Right renal cortex interstitium (tissue), 3 donors: ENCODE measurements at regions not wholly inside any gene's neighbourhood (a gene's known extent, or its start where the extent isn't known, plus 50 kb on each side); places are given as distances from the start of the nearest gene placed in this dataset.

Experiments used
- DNase-seq, 3 donors: peaks; one replicate each; pipeline ENCODE4 v3.0.0-alpha.2; 2013; ENCODE audit warnings: low read depth in 3 of 3, low spot score in 2 of 3

GRCh38 chr5:2946315-2946714 is 194.8 kb upstream of the IRX2 start:
- DNase-seq: no peak

- DNase-seq: no peak
These were observed 184.9 kb upstream of the IRX2 start for GRCh38 chr5:2936413-2936812.

DNA sequence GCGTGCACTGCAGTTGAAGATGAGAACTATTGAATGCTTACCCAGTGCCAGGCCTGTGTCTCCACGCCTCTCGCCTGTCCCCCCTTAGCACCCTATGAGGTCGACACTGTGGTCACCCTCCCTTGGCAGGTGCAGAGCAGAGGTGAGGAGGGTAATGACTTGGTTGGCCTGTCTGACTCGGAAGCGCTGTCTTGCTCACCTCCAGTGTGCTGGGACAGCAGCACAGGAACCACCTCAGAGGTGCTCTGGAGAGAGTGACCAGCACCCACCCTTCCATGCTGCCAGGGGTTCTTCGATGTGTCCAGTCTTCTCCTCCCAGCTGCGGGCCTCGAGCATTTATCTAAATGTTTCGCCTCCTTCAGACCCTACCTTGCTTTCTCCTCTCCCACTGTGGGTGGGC is 178.3 kb upstream of the IRX2 start:
- DNase-seq: no peak

GRCh38 chr5:2921651-2922050 is 170.2 kb upstream of the IRX2 start:
- no peak for DNase-seq

DNA sequence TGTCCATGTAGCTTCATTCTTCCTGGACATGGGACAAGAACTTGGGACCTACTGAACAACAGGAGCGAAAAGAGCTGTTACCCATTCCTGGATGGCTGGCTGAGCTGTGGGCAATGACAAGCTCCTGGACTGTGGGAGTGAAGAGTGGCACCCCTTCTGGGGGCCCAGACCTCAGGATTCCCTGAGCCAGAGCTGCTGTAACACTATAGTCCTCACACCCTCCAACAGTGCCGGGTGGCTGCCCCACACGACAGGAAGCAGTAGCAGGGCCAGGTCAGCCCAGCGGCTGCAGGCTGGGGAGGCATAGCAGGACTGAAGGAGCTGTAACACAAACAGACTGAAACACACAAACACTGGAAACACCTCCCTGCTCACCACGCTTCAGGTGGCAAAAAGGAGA is 169.7 kb upstream of the IRX2 start:
- no peak for DNase-seq

GRCh38 chr5:2920312-2920711 is 168.8 kb upstream of the IRX2 start:
- DNase-seq: no peak

DNA sequence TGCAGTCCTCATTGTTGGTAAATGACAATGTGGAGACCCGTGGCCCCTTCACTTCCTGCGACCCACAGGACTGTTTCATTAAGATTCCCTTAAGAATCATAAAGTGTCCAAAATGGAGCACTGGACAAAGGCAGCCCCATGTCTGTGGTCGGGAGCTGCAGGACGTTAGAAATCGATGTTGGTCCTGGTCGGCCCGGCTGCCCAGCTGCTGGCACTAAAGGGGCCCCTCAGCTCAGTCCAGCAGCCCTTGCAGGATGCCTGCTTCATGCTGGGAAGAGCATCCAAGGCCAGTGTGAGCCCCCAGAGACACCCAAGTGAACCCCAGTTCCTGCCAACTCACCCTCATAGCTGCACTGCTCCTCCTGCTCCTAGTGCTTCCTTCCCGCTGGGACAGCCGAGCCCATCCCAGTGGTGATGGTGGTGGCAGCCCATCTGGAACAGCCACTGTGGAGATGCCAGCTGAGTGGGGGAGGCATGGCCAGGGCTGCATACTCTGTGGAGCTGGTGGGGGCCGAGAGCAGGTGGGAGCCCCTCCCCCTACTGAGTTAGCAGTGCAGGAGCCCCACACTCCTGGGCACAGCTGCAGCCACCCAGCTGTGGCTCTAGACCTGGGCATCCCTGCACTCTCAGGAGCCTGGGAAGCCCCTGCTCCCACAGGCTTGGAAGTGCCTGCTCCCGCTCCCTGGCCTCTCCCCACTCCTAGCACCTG is 168.0 kb upstream of the IRX2 start:
- DNase-seq: no peak

DNA sequence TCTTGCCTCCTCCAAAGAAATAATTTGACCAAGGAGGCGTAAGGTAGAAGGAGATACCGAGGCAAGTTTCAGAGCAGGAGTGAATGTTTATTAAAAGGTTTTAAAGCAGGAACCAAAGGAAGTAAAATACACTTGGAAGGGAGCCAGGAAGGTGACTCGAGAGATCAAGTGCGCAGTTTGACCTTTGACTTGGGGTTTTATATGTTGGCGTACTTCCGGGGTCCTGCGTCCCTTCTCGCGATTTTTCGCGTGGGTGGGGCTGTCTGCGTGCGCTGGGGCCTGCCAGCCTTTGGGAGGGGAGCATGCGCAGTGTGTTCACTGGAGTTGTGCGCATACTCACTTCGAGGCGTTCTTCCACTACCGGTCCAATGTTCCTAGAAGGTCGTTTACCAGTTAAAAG is 166.0 kb upstream of the IRX2 start:
- DNase-seq: no peak

DNA sequence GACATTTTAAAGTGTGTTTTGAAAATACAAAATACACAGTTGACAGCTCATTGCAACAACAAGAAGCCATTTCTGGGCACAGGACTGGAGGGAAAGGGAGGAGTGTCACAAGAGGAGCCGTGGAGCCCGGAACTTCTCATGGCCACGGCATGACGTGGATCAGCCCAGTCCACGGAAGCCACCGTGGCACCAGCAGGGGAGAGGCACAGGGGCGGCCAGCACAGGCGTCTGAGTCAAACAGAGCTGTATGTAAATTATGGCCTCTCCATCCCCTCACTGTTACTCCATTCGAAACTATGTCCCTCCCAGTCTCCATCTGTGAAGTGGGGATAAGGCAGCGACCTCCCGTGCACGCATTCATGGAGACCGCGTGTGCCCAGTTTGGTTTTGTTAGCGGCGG is 165.6 kb upstream of the IRX2 start:
- no peak for DNase-seq

GRCh38 chr5:2916076-2916682 is 164.7 kb upstream of the IRX2 start:
- DNase-seq: no peak

GRCh38 chr5:2914981-2915484 is 163.6 kb upstream of the IRX2 start:
- no peak for DNase-seq

DNA sequence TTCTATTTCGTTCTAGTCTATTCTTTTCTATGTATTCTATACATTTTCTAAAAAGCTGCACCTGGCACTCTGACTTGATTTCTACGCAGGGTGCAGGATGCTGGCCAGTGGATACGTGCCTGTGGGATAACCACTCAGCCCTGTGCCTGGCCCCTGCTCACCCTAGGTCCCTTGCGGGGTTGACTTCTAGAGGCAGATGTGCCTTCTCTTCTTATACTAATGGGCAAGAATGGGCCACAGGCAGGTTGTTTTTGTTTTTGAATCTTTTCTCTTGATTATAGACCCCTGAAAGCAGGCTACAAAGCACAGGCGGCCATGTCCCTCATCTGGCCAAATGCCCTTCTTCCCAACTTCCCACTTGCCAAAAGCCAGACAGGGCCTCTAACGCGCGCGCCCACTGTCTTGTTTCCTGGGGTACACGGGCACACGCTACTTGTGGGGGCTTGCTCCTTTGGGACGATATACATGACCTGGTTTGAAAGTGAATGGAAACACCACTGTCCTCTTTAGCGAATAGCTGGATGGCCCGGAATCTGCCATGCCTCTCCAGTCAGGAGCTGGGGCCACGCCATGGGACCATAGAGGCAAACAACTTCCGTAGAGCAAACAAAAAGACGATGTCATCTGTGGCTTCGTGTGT is 162.7 kb upstream of the IRX2 start:
- DNase-seq: no peak

GRCh38 chr5:2913281-2913680 is 161.8 kb upstream of the IRX2 start:
- no peak for DNase-seq

GRCh38 chr5:2912741-2913140 is 161.3 kb upstream of the IRX2 start:
- no peak for DNase-seq

- DNase-seq: no peak
These were observed 159.1 kb upstream of the IRX2 start for GRCh38 chr5:2910401-2911175.

- DNase-seq: no peak
These were observed 157.6 kb upstream of the IRX2 start for GRCh38 chr5:2909035-2909434.

DNA sequence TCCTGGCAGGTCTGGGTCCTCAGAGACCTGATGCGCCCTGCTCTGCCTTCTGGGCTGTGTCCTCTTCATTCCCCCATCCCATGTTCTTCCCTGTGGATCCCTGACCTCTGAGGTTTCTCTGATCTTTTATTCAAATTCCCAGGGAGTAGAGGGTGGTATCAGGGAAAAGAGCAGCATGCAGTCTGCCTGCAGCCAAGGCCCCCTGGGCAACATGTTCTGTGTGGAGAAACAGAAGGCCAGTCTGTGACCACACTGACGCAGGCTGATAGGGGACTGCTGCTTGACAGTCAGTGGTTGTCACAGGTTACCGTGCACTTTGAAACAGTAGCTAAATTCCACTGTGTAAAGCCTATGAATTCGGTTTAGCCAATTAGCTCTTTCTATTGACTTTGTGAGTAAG is 156.6 kb upstream of the IRX2 start:
- DNase-seq: no peak

GRCh38 chr5:2906302-2907090 is 155.0 kb upstream of the IRX2 start:
- no peak for DNase-seq

GRCh38 chr5:2905741-2906140 is 154.3 kb upstream of the IRX2 start:
- no peak for DNase-seq

DNA sequence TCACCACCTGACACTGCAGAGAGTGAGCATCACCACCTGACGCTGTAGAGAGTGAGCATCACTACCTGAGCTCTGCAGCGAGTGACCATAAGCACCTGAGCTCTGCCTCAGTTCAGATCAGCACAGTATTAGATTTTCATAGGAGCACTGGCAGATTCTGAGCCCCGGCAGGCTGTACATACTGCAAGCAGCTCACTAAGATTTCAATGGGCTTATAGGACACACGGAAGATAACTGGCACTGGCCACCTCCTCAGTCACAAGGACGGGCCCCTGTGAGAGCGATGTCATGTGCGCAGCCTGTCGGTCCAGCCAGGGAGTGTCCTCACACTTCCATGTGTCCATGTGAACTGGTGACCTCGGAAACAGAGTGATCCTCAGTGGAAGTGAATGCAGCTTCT is 153.5 kb upstream of the IRX2 start:
- DNase-seq: no peak

GRCh38 chr5:2904399-2904798 is 152.9 kb upstream of the IRX2 start:
- no peak for DNase-seq
